Activated naive CD4-positive, alpha-beta T cell treated with Interleukin-2 at 50 U/mL for 16 hours (primary cell): ENCODE measurements at regions not wholly inside any gene's neighbourhood (a gene's known extent, or its start where the extent isn't known, plus 50 kb on each side); places are given as distances from the start of the nearest gene placed in this dataset.

Experiments used
- DNase-seq: peaks from one replicate; pipeline ENCODE4 v3.0.0-alpha.2; 2020

DNA sequence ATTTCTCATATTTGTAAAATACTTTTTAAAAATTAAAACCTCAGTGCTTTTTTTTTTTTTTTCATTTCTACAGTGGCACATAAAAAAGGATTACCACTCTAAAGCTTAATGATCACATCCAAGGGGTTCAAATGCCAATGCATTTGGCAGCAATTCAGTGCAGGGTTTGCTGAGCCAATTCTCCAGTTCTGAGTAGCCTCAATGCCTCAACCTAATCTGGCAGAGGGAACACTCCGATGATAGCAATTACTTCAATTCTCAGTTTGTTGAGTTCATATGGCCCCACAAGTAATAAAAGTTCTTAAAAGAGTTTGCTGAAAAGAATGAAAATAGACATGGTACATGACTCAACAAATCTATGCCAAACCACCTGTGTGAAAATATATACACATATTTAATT is 79.3 kb upstream of the RBMS3 start:
- DNase-seq: no peak

DNA sequence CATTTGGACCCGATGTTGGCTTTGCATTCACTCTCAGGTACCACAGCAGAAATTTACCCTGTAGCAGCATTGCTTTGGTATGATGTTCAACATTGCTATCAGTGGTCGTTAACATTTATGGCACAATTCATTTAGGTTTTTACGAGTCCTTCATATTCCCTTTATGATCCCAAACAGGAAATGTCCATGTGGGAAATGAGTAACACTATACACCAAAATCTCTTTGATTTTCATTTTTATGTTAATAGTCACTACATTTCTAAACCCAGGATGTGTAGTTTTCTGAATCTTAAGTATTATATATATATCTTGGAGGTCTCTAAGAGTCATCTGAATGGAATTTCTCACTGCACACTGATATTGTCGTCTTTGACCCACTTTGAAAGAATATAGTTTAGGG is 78.5 kb upstream of the RBMS3 start:
- DNase-seq: no peak

- DNase-seq: no peak
Measured at GRCh38 chr3:29203851-29204250, 77.0 kb upstream of the RBMS3 start.

DNA sequence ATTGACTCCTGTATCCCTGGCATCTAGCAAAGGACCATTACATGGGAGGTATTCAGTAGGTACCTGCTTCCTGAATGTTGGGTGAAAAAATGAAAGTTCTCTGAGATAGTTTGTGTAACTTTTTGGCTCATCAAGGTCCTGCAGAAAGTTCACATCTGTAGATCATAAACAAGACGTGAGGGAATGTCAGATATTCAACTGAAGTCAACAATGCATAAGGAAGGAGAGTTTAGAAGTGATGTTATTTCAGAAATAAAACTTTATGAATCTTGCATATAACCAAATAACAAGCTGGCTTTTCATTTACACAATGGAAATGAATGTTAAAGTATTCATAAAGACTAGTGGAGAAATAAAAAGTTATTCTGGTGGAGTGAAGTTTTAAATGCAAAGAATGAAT is 73.4 kb upstream of the RBMS3 start:
- DNase-seq: no peak

- DNase-seq: no peak
Measured at GRCh38 chr3:29212789-29213433, 68.0 kb upstream of the RBMS3 start.

- DNase-seq: no peak
Measured at GRCh38 chr3:29214009-29214658, 66.7 kb upstream of the RBMS3 start.

- DNase-seq: no peak
Measured at GRCh38 chr3:29215948-29216347, 64.9 kb upstream of the RBMS3 start.

- DNase-seq: no peak
Measured at GRCh38 chr3:29226706-29227105, 54.2 kb upstream of the RBMS3 start.

GRCh38 chr3:29227307-29227706 is 53.6 kb upstream of the RBMS3 start:
- DNase-seq: no peak
